ENCODE measurements at regions not wholly inside any gene's neighbourhood (a gene's known extent, or its start where the extent isn't known, plus 50 kb on each side); places are given as distances from the start of the nearest gene placed in this dataset.

- DNase-seq = no peak
Measured at GRCh38 chr4:181581983-181582382, 661.2 kb upstream of the TENM3 start.

- DNase-seq = no peak
Measured at GRCh38 chr4:181582595-181582994, 660.6 kb upstream of the TENM3 start.

GRCh38 chr4:181588733-181589302 is 654.4 kb upstream of the TENM3 start:
- DNase-seq = no peak

GRCh38 chr4:181592221-181592745 is 650.9 kb upstream of the TENM3 start:
- no peak for DNase-seq

GRCh38 chr4:181593703-181594102 is 649.5 kb upstream of the TENM3 start:
- DNase-seq = no peak

- no peak for DNase-seq
Measured at GRCh38 chr4:181594188-181594587, 649.0 kb upstream of the TENM3 start.

- DNase-seq = no peak
Measured at GRCh38 chr4:181595716-181596115, 647.5 kb upstream of the TENM3 start.

GRCh38 chr4:181597766-181598165 is 645.4 kb upstream of the TENM3 start:
- no peak for DNase-seq

- DNase-seq = no peak
Measured at GRCh38 chr4:181599134-181599533, 644.1 kb upstream of the TENM3 start.

- no peak for DNase-seq
Measured at GRCh38 chr4:181601103-181601502, 642.1 kb upstream of the TENM3 start.

- no peak for DNase-seq
Measured at GRCh38 chr4:181604546-181604945, 638.7 kb upstream of the TENM3 start.

GRCh38 chr4:181606300-181606699 is 636.9 kb upstream of the TENM3 start:
- DNase-seq = no peak

GRCh38 chr4:181608181-181608580 is 635.0 kb upstream of the TENM3 start:
- DNase-seq = no peak

GRCh38 chr4:181611033-181611711 is 632.0 kb upstream of the TENM3 start:
- DNase-seq = no peak

GRCh38 chr4:181611946-181612600 is 631.1 kb upstream of the TENM3 start:
- no peak for DNase-seq

- DNase-seq = no peak
Measured at GRCh38 chr4:181613200-181613599, 630.0 kb upstream of the TENM3 start.

- DNase-seq = no peak
Measured at GRCh38 chr4:181618038-181618618, 625.1 kb upstream of the TENM3 start.

- DNase-seq = no peak
Measured at GRCh38 chr4:181618896-181619295, 624.3 kb upstream of the TENM3 start.

GRCh38 chr4:181619651-181620050 is 623.6 kb upstream of the TENM3 start:
- DNase-seq = no peak

- no peak for DNase-seq
Measured at GRCh38 chr4:181637186-181638105, 605.8 kb upstream of the TENM3 start.

GRCh38 chr4:181643466-181643865 is 599.7 kb upstream of the TENM3 start:
- no peak for DNase-seq

GRCh38 chr4:181645489-181645888 is 597.7 kb upstream of the TENM3 start:
- DNase-seq = no peak

GRCh38 chr4:181646864-181647263 is 596.3 kb upstream of the TENM3 start:
- no peak for DNase-seq

Data from right forelimb (tissue), 1 donor.